Liver (tissue), 3 donors: ENCODE measurements at regions not wholly inside any gene's neighbourhood (a gene's known extent, or its start where the extent isn't known, plus 50 kb on each side); places are given as distances from the start of the nearest gene placed in this dataset.

Experiments
- CTCF ChIP-seq: fragments of 150-350 bp; IDR thresholded peaks from 2 replicates; pipeline ENCODE4 v1.5.1; 2017; ENCODE audit warnings: improper control_type of control experiment, low read depth, low read length; ENCODE audit not compliant: missing input control
- FOXA1 ChIP-seq: IDR thresholded peaks from 2 replicates; pipeline ENCODE4 v1.6.1; 2016; ENCODE audit warnings: antibody characterized with exemption
- MAX ChIP-seq: IDR thresholded peaks from 2 replicates; pipeline ENCODE4 v1.6.1; 2016; ENCODE audit warnings: antibody characterized with exemption
- RAD21 ChIP-seq, 2 donors: IDR thresholded peaks; 2 replicates each; pipeline ENCODE4 v1.6.1; 2016; ENCODE audit warnings: antibody characterized with exemption in 2 of 2, mild to moderate bottlenecking in 2 of 2
- RXRA ChIP-seq, 2 donors: IDR thresholded peaks; 2 replicates each; pipeline ENCODE4 v1.6.1; 2017 to 2018; ENCODE audit warnings: antibody characterized with exemption in 2 of 2, mild to moderate bottlenecking in 1 of 2
- YY1 ChIP-seq: IDR thresholded peaks from 2 replicates; pipeline ENCODE4 v1.6.1; 2016; ENCODE audit warnings: antibody characterized with exemption, mild to moderate bottlenecking
- ZBTB33 ChIP-seq: IDR thresholded peaks from 2 replicates; pipeline ENCODE4 v1.6.1; 2016; ENCODE audit warnings: antibody characterized with exemption
- TF ChIP-seq, protein P1 (sequence below): IDR thresholded peaks from 2 replicates; pipeline ENCODE4 v1.6.1; 2016; ENCODE audit warnings: antibody characterized with exemption, mild to moderate bottlenecking
- donor health status: healthy.
- donor health status: healthy.

DNA sequence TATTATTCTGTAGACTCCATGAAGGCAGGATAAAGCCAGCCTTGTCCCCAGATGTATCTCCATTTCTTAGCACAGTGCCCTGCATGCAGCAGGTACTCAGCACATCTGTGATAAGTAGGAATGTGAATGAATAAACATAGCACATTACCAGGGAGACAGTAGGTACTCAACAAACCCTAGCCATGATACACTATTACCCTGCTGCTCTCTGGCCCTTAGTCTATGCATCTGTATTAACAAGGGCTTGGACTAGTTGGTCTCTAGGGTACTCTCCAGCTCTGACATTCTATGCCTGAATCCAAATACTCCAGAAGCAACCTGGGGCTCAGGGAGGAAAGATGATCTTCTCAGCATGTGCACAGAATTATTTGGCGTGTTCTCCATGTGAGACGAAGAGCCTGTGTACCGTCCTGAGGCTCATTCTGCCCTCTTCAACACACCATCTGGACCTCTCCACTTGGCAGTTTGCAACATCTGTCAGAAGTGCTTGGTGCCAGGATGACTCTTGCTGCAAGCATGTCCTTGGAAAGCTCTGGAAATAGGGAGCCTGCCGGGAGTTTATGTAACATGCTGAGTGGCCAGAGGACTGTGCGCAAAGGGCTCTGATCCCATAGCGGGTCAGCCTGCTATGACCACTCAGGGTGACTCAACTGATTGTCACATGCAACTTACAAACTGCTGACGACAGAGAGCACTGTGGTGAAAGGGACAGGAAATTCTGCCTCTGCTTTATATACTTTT, 228.2 kb upstream of the USP24 start:
- TF ChIP-seq CTCF (no peak), RXRA (IDR thresholded peaks at IDR 0.05) (no peak), MAX (peak; percentile 29), RAD21 (IDR thresholded peaks at IDR 0.05) (no peak), ZBTB33 (no peak), FOXA1 (no peak), YY1 (no peak)
- TF ChIP-seq, protein P1, sequence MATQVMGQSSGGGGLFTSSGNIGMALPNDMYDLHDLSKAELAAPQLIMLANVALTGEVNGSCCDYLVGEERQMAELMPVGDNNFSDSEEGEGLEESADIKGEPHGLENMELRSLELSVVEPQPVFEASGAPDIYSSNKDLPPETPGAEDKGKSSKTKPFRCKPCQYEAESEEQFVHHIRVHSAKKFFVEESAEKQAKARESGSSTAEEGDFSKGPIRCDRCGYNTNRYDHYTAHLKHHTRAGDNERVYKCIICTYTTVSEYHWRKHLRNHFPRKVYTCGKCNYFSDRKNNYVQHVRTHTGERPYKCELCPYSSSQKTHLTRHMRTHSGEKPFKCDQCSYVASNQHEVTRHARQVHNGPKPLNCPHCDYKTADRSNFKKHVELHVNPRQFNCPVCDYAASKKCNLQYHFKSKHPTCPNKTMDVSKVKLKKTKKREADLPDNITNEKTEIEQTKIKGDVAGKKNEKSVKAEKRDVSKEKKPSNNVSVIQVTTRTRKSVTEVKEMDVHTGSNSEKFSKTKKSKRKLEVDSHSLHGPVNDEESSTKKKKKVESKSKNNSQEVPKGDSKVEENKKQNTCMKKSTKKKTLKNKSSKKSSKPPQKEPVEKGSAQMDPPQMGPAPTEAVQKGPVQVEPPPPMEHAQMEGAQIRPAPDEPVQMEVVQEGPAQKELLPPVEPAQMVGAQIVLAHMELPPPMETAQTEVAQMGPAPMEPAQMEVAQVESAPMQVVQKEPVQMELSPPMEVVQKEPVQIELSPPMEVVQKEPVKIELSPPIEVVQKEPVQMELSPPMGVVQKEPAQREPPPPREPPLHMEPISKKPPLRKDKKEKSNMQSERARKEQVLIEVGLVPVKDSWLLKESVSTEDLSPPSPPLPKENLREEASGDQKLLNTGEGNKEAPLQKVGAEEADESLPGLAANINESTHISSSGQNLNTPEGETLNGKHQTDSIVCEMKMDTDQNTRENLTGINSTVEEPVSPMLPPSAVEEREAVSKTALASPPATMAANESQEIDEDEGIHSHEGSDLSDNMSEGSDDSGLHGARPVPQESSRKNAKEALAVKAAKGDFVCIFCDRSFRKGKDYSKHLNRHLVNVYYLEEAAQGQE, result no peak
